ENCODE measurements at regions not wholly inside any gene's neighbourhood (a gene's known extent, or its start where the extent isn't known, plus 50 kb on each side); places are given as distances from the start of the nearest gene placed in this dataset.

DNA sequence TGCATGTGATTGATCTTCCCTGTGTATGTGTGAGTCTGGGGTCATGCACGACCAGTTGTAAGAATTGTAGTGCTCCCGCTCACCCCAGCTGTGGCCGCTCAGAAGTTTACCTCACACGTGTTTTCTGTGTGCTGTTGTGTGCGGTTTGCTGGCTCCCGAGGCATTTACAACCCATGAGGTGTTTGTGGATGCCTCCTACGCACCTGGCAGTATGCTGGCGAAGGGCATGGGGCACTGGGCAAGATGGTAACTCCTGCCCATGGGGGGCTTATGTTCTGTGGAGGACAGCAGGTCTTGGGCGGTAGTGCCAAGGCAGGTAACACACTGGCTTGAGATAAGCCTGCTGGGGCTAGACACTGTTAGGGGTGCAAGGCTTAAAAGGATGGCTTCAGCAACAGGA is 102.6 kb upstream of the HS6ST1 start (continued):
- TF ChIP-seq NFIC (IDR thresholded peaks at IDR 0.05; ENCODE audit: borderline replicate concordance) (no peak), FOXJ3 (CRISPR knock-in tag; IDR thresholded peaks at IDR 0.05) (no peak), JUND (IDR thresholded peaks at IDR 0.05) (no peak), USF2 (IDR thresholded peaks at IDR 0.05; ENCODE audit: borderline replicate concordance, low read depth, low read length) (no peak), FOXM1 (IDR thresholded peaks at IDR 0.05; ENCODE audit: low read depth) (no peak)
- TF ChIP-seq, protein P1, sequence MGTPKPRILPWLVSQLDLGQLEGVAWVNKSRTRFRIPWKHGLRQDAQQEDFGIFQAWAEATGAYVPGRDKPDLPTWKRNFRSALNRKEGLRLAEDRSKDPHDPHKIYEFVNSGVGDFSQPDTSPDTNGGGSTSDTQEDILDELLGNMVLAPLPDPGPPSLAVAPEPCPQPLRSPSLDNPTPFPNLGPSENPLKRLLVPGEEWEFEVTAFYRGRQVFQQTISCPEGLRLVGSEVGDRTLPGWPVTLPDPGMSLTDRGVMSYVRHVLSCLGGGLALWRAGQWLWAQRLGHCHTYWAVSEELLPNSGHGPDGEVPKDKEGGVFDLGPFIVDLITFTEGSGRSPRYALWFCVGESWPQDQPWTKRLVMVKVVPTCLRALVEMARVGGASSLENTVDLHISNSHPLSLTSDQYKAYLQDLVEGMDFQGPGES (IDR thresholded peaks at IDR 0.05; ENCODE audit: low read depth, low read length) = no peak
- TF ChIP-seq, protein P2, sequence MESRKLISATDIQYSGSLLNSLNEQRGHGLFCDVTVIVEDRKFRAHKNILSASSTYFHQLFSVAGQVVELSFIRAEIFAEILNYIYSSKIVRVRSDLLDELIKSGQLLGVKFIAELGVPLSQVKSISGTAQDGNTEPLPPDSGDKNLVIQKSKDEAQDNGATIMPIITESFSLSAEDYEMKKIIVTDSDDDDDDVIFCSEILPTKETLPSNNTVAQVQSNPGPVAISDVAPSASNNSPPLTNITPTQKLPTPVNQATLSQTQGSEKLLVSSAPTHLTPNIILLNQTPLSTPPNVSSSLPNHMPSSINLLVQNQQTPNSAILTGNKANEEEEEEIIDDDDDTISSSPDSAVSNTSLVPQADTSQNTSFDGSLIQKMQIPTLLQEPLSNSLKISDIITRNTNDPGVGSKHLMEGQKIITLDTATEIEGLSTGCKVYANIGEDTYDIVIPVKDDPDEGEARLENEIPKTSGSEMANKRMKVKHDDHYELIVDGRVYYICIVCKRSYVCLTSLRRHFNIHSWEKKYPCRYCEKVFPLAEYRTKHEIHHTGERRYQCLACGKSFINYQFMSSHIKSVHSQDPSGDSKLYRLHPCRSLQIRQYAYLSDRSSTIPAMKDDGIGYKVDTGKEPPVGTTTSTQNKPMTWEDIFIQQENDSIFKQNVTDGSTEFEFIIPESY (IDR thresholded peaks at IDR 0.05; ENCODE audit: borderline replicate concordance, low read depth) = no peak

DNA sequence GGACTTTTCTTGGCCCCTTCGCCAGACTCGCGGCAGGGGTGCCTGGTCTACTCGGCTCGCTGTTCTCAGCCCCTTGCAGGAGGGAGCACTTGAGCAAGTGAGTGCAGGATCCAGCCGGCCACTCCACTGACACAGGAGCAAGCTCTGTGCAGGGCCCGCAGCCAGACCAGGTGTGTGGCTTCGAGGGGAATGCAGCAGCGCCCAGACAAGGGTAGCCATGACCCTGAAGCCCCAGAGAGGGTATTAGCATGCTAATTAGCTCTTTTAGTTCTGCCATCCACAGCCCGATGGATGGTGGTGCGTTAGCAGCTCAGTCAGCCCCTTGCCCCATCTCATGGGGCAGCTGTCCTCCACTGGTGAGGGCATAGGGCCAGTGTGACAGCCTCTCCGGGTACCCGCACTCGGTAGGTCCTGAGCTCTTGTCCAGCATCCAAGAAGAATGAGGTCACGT is 103.2 kb upstream of the HS6ST1 start:
- CTCF ChIA-PET = interaction anchor here (0.7 kb wide), 1 partner anchor 101 kb away, joined by 3 read pairs; no protein-coding TSS in a partner anchor
- DNase-seq = no peak
- no peak overlapping the region for H3K9ac ChIP-seq
- no peaks in the 10 kb centered on the region for H3K9me2 ChIP-seq
- no peaks in the 10 kb centered on the region for H3K9me3 ChIP-seq
- no peaks in the 10 kb centered on the region for H3F3A ChIP-seq (replicated peaks; ENCODE audit: insufficient read depth)
- no peak overlapping the region for H2AFZ ChIP-seq (ENCODE audit: low read depth)
- H3K4me3 ChIP-seq (ENCODE audit: low read depth in 2 of 2, low read length in 1 of 2) = no peak overlapping the region; a peak in 1 of 4 replicates
- H3K27me3 ChIP-seq (ENCODE audit: insufficient read depth) = no peaks in the 10 kb centered on the region
- no peak overlapping the region; a peak in 1 of 4 replicates for H3K27ac ChIP-seq (ENCODE audit: low read depth in 2 of 2, low read length in 1 of 2)
- 55% methylated on average over 6 of the region's 15 CpGs for WGBS (ENCODE audit: low lambda C conversion rate)
- POLR2A ChIA-PET = no interaction called here
- H3K36me3 ChIP-seq (replicated peaks in 1 of 2; ENCODE audit: control insufficient read depth in 1 of 2, insufficient read depth in 2 of 2, low read length in 1 of 2) = no peaks in the 10 kb centered on the region
- TF ChIP-seq FOXJ3 (CRISPR knock-in tag; IDR thresholded peaks at IDR 0.05) (no peak), FOXM1 (IDR thresholded peaks at IDR 0.05; ENCODE audit: low read depth) (no peak), SIN3A (IDR thresholded peaks at IDR 0.05; ENCODE audit: borderline replicate concordance, low read depth, low read length) (no peak), ELF1 (IDR thresholded peaks at IDR 0.05) (no peak), TCF12 (IDR thresholded peaks at IDR 0.05) (no peak), NRF1 (IDR thresholded peaks at IDR 0.05; ENCODE audit: low read depth, low read length) (no peak), RFX5 (IDR thresholded peaks at IDR 0.05; ENCODE audit: low read length) (no peak), MXI1 (IDR thresholded peaks at IDR 0.05; ENCODE audit: low read depth, low read length) (no peak), GABPA (IDR thresholded peaks at IDR 0.05; ENCODE audit: low read depth) (no peak), MAX (IDR thresholded peaks at IDR 0.05; ENCODE audit: low read depth) (no peak), SMC3 (IDR thresholded peaks at IDR 0.05; ENCODE audit: low read depth, low read length) (no peak), RAD21 (IDR thresholded peaks at IDR 0.05; ENCODE audit: low read length) (no peak), TEAD4 (IDR thresholded peaks at IDR 0.05; ENCODE audit: borderline replicate concordance, insufficient read depth) (no peak)
- TF ChIP-seq, protein P2 (IDR thresholded peaks at IDR 0.05; ENCODE audit: borderline replicate concordance, low read depth) = no peak
- TF ChIP-seq, protein P3, sequence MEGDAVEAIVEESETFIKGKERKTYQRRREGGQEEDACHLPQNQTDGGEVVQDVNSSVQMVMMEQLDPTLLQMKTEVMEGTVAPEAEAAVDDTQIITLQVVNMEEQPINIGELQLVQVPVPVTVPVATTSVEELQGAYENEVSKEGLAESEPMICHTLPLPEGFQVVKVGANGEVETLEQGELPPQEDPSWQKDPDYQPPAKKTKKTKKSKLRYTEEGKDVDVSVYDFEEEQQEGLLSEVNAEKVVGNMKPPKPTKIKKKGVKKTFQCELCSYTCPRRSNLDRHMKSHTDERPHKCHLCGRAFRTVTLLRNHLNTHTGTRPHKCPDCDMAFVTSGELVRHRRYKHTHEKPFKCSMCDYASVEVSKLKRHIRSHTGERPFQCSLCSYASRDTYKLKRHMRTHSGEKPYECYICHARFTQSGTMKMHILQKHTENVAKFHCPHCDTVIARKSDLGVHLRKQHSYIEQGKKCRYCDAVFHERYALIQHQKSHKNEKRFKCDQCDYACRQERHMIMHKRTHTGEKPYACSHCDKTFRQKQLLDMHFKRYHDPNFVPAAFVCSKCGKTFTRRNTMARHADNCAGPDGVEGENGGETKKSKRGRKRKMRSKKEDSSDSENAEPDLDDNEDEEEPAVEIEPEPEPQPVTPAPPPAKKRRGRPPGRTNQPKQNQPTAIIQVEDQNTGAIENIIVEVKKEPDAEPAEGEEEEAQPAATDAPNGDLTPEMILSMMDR (IDR thresholded peaks at IDR 0.05) = no peak
- TF ChIP-seq, protein P4, sequence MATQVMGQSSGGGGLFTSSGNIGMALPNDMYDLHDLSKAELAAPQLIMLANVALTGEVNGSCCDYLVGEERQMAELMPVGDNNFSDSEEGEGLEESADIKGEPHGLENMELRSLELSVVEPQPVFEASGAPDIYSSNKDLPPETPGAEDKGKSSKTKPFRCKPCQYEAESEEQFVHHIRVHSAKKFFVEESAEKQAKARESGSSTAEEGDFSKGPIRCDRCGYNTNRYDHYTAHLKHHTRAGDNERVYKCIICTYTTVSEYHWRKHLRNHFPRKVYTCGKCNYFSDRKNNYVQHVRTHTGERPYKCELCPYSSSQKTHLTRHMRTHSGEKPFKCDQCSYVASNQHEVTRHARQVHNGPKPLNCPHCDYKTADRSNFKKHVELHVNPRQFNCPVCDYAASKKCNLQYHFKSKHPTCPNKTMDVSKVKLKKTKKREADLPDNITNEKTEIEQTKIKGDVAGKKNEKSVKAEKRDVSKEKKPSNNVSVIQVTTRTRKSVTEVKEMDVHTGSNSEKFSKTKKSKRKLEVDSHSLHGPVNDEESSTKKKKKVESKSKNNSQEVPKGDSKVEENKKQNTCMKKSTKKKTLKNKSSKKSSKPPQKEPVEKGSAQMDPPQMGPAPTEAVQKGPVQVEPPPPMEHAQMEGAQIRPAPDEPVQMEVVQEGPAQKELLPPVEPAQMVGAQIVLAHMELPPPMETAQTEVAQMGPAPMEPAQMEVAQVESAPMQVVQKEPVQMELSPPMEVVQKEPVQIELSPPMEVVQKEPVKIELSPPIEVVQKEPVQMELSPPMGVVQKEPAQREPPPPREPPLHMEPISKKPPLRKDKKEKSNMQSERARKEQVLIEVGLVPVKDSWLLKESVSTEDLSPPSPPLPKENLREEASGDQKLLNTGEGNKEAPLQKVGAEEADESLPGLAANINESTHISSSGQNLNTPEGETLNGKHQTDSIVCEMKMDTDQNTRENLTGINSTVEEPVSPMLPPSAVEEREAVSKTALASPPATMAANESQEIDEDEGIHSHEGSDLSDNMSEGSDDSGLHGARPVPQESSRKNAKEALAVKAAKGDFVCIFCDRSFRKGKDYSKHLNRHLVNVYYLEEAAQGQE (IDR thresholded peaks at IDR 0.05; ENCODE audit: low read depth, low read length) = no peak
- H4K20me1 ChIP-seq (ENCODE audit: insufficient read depth) = no peaks in the 10 kb centered on the region
- H3K4me2 ChIP-seq = no peak overlapping the region
- H3K79me2 ChIP-seq (ENCODE audit: insufficient read depth) = no peaks in the 10 kb centered on the region
- peaks cover 0 to 47% of the 10 kb centered on the region in 2 experiments; a peak in 2 of 4 replicates for H3K4me1 ChIP-seq (ENCODE audit: control insufficient read depth in 1 of 2, insufficient read depth in 2 of 2, low read depth in 1 of 2, low read length in 1 of 2)

Data from SK-N-SH (cell line).